ENCODE measurements at regions not wholly inside any gene's neighbourhood (a gene's known extent, or its start where the extent isn't known, plus 50 kb on each side); places are given as distances from the start of the nearest gene placed in this dataset.

- no peak for DNase-seq (ENCODE audit: low spot score)
- no peak for TF ChIP-seq CTCF (IDR thresholded peaks at IDR 0.05)
- no peaks in the 10 kb centered on the region for H3K9me3 ChIP-seq
- H3K4me3 ChIP-seq, result no peak overlapping the region
- H3K27ac ChIP-seq, result no peak overlapping the region
- H3K36me3 ChIP-seq, result no peaks in the 10 kb centered on the region
- no peaks in the 10 kb centered on the region for H3K27me3 ChIP-seq
- no peaks in the 10 kb centered on the region for H3K4me1 ChIP-seq
Measured at GRCh38 chr3:76138921-76139320, 353.6 kb upstream of the ZNF717 start.

- DNase-seq (ENCODE audit: low spot score), result no peak
- no peaks in the 10 kb centered on the region for H3K36me3 ChIP-seq
- H3K4me1 ChIP-seq, result no peaks in the 10 kb centered on the region
- peaks cover 0 to 11% of the 10 kb centered on the region in 2 donors for H3K9me3 ChIP-seq
- no peak overlapping the region for H3K4me3 ChIP-seq
- H3K27me3 ChIP-seq, result no peaks in the 10 kb centered on the region
- H3K27ac ChIP-seq, result no peak overlapping the region
- no peak for TF ChIP-seq CTCF (IDR thresholded peaks at IDR 0.05)
Measured at GRCh38 chr3:76147846-76148245, 362.5 kb upstream of the ZNF717 start.

GRCh38 chr3:76152028-76152427 lies 366.7 kb upstream of the ZNF717 start:
- TF ChIP-seq CTCF (IDR thresholded peaks at IDR 0.05), result no peak
- no peak overlapping the region for H3K27ac ChIP-seq
- H3K4me3 ChIP-seq, result no peak overlapping the region
- peaks cover 0 to 8% of the 10 kb centered on the region in 2 donors for H3K9me3 ChIP-seq
- no peaks in the 10 kb centered on the region for H3K27me3 ChIP-seq
- no peak for DNase-seq (ENCODE audit: low spot score)
- H3K4me1 ChIP-seq, result no peaks in the 10 kb centered on the region
- no peaks in the 10 kb centered on the region for H3K36me3 ChIP-seq

GRCh38 chr3:76161856-76162255 lies 376.5 kb upstream of the ZNF717 start:
- Histone ChIP-seq H3K27me3 (no peaks in the 10 kb centered on the region), H3K27ac (no peak overlapping the region)
- TF ChIP-seq CTCF (IDR thresholded peaks at IDR 0.05), result no peak

GRCh38 chr3:76171647-76172046 lies 386.3 kb upstream of the ZNF717 start:
- TF ChIP-seq CTCF (IDR thresholded peaks at IDR 0.05), result no peak
- Histone ChIP-seq H3K36me3 (no peaks in the 10 kb centered on the region), H3K4me1 (no peaks in the 10 kb centered on the region), H3K27me3 (no peaks in the 10 kb centered on the region), H3K27ac (no peak overlapping the region), H3K9me3 (no peaks in the 10 kb centered on the region), H3K4me3 (no peak overlapping the region)
- no peak for DNase-seq (ENCODE audit: low spot score)

More at GRCh38 chr3:76161856-76162255, 376.5 kb upstream of the ZNF717 start:
- Histone ChIP-seq H3K36me3 (no peaks in the 10 kb centered on the region), H3K4me3 (no peak overlapping the region), H3K9me3 (no peaks in the 10 kb centered on the region), H3K4me1 (no peaks in the 10 kb centered on the region)
- DNase-seq (ENCODE audit: low spot score), result no peak

- Histone ChIP-seq H3K4me1 (no peaks in the 10 kb centered on the region), H3K27ac (no peak overlapping the region), H3K27me3 (no peaks in the 10 kb centered on the region), H3K9me3 (no peaks in the 10 kb centered on the region), H3K4me3 (no peak overlapping the region), H3K36me3 (no peaks in the 10 kb centered on the region)
- no peak for TF ChIP-seq CTCF (IDR thresholded peaks at IDR 0.05)
- DNase-seq (ENCODE audit: low spot score), result no peak
Measured at GRCh38 chr3:76177610-76178009, 392.3 kb upstream of the ZNF717 start.
